Middle frontal gyrus (tissue), 1 donor: ENCODE measurements at regions not wholly inside any gene's neighbourhood (a gene's known extent, or its start where the extent isn't known, plus 50 kb on each side); places are given as distances from the start of the nearest gene placed in this dataset.

Source experiments
- DNase-seq: peaks from one replicate; pipeline ENCODE4 v3.0.0-alpha.2; 2015; ENCODE audit warnings: low spot score; ENCODE audit errors: extremely low spot score

DNA sequence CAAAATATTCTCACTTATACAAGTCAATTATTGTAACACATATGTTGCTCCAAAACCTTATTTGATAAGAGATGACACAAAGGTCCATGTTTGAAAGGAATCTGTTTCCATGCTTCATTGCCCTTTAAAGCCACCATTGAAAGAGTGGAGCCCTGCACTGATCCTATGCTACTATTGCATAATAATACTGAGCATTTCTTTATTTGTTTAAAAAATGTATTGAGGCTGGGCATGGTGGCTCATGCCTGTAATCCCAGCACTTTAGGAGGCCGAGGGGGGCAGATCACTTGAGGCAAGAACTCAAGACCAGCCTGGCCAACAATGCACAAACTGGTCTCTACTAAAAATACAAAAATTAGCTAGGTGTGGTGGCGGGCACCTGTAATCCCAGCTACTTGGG is 178.8 kb upstream of the STARD13 start:
- DNase-seq: no peak

DNA sequence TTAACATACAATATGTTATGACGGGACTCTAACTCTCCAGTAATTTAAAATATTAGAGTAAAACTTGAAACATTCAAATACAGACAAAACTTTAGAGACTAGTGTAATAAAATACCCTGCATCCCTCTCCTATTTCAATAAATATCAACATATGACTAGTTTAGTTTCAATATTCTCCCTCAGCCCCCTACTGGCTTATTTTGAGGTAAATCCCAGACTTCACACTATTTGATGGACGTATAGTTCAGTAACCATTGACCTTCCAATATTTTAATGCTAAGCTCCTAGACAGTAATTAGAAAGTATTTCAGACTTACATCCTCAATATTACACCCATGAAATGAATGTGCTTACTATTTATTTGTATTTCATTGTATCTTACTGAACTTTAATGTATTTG is 180.7 kb upstream of the STARD13 start:
- DNase-seq: no peak

DNA sequence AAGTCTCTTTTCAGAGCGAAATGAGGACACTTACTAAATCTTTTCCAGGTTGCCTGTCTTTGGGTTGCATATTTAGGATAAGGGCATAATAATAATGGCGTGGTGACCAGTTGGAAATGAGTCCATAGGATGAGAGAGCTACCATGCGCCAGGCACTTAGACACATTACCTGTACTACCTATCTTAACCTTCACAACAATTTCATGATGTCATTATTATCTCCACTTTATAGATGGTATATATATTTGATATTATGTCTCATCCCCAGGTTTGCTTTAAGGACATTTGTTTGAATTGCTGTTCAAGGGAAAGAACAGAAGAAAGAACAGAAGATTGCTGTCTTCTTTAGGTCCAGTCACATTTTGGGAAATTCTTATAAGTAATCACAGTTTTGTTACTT is 182.0 kb upstream of the STARD13 start:
- no peak for DNase-seq

DNA sequence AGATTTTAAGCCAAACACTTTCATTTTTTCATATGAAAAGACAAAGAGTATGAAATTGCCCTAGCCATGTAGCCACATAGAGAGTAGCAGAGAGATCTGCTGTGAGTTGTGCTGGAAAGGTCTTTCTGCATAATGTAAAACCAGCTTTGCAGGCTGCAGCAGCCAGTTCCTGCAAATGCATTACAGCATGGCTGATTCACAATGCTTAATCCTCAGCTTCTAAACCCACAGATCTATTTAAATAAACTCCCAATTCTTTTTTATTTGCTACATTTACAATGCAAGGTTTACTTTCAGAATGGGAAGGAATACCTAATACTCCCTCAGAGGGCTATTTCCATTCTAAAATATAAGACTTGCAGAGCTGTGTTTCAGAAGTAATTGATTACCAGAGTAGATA is 185.6 kb upstream of the STARD13 start:
- no peak for DNase-seq

DNA sequence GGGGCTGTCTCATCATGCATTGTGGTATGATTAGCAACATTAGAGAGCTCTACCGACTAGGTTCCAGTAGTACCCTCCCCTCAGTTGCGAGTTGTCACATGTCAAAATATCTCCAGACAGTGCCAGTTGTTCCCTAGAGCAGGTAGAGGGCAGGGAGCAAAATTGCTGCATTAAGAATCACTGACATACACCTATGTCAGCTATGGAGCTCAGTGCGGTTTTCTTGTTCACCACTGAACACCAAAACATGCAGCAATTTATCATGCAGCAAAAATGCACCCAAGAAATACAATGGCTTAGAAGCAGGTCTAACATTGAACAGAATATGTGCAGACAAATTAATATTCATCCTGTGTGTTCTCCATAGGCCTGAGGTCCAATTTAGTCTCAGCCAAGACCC is 186.9 kb upstream of the STARD13 start:
- no peak for DNase-seq

DNA sequence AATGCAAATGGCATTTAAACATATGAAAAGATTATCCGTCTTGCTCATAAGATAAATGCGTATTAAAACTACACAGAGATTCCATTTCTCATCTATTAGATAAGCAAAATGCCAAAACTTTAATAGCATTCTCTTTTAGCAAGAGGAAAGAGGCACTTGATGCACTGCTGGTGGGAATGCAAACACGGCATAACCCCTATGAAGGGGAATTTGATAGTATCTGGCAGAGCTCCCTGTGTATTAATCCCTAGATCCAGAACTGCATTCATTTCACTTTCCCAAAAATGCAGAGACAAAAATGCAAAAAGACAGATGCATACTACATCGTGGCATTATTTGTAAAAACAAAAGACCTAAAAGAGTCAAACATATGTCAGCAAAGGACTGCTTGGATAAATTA is 193.6 kb upstream of the STARD13 start:
- no peak for DNase-seq

DNA sequence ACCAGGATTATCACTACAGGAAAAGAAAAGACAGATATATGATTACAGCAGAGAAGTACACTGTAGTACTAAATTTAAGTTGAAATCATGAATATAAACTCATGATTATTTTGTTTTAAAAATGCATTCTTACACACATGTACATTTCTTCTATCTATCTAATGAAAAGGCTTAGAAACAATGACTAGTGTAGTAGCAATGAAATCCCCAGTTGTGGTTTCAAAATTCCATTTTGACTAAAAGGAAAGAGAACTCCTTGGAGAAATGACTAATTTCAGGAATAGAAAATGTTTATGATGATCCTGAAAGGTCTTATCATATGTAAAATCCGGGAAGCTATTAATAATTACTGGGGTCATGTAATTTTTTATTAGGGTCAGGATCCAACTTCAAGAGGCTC is 195.0 kb upstream of the STARD13 start:
- DNase-seq: no peak

DNA sequence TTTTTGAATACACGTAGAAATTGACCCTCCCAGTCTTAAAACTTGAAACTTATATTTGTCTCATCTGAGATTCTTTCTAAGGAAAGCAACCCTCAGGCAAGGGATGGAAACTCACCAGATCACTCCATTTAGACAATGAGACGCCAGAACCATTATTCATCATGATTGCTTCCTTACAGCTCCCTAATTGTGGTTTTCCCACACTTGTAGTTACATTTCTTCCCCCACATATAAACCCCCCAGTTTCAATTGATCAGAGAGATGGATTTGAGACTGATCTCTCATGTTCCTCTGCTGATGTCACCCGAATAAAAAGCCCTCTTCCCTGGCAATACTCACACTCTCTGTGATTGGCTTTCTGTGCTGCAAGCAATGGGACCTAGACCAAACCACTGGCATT is 197.9 kb upstream of the STARD13 start:
- DNase-seq: no peak

DNA sequence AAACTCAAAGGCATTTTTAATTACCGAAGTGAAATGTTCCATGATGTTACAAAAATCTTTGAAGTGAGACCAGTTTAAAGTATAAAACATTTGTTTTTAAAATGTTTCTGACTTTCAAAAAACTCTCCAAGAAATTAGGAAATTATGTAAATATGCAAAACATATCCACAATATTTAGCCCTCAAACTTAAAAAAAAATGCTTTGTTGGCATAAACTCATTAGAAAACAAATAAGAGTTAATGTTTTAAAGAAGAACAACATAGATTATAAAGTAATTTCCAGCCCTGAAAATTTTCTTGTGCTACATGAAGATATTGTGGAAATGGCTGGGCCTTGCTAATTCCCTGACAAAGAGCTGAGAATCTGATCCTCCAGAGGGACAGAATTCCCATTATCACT is 199.7 kb upstream of the STARD13 start:
- DNase-seq: no peak

DNA sequence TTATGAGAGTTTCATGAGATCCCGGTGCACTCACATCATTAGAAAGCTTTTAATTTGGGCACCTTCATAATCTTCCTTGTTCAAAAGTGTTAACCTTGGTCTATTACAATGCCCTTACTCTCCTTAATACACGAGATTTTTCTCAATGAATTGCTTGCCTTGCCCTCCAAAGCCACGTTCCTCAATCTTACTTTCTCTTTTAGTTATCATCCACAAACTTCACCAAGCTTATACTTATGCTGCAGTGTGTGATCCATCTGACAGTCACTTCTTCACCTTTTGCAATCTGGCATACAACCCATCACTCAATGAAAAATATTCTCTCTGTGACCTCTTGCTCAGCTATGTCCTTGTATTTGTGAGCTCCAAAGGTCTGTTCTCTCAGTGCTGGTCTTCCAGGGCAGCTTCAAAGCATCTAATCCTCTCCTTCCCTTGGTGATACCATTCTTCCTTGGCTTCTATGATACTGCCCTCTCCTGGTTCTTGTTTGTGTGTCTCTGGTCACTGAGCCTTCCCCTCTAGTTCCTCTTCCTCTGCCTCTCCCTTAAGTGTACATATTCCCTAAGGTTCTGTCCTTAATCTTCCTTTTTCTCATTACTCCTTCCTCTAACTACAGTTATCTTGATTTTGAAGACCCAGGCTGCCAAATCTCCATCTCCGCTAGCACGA is 202.2 kb upstream of the STARD13 start:
- DNase-seq: no peak

DNA sequence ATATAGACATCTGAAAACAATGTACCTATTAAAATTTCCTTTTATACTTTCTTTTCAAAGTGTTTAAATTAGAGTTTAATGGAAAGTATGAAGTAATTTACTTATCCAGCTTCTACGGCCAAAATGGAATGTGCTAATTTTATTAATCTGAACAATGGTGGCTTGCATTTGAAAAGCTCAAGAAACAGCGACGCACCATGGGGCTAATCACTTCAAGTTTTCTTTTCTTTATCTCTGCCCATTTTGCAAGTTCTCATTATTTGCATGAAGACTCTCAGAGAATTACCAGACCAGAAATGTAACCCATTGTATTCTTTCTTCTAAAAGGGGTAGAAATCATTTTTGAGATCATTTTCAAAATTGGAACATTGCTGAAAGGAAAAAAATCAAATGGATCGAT is 204.0 kb upstream of the STARD13 start:
- no peak for DNase-seq

DNA sequence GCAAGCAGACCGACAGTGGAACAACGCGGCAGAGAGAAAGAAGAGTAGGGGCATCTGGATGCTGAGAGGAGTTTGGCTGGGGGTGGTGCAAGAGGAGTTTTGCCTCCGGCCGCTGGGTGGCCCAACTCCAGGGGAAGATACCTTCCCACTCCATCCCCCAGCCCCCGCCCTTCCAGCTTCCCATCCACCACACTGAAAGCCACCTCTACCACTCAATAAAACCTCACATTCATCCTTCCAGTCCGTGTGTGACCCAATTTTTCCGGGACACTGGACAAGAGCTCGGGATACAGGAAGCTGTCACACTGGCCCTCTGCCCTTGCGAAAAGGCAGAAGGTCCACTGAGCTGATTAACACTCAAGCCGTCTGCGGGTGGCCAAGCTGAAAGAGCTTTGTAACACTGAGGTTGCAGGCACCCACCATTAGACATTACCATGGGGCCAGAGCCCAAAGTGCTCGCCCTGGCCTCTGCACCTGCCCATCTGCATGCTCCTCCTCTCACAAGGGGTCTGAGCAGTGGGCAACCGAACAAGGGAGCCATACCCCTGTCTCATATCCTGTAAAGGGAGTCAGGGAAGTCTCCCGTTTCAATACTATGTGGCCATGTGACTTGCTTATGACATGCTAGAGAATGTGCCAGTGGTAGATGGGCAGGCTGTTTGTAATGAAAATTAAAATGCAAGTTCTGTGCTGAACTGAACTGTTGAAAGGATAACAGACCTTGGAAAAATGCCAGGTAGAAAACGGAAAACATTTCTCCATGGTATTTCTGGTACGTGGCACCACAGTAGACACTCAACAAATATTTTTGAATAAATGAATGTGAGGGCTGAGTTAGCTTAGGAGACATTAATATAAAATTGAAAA is 205.1 kb upstream of the STARD13 start:
- no peak for DNase-seq

DNA sequence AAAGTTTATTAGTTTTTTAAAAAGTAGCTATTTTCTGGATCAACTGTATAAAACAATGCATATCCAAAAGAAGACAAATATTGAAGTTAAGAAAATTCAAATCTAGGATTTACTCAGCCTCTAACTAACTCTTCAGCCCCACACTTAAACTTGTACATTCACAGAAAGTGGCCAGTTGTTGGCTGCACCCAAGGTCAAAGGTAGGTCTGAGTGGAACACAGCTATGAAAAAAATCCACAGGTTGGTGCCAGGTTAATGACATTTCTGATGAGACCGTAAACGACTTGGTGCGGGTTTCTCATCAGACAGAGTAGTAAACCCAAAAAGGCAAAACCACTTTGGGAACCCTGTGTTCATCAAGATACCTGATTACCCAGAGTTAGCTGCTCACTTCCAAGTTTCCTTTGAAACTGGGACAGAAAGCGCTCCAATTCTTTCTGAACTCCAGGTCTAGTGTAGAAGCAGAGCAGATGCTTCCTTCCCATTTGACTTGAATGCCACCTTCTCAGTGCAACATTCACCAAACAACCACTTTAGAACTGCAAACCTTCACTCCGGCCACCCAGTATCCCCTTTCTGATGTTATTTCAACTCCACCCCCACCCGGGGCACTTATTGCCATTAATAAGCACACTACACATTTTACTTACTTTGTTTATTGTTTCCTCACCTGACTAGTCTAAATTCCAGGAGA is 208.3 kb upstream of the STARD13 start:
- DNase-seq: no peak

DNA sequence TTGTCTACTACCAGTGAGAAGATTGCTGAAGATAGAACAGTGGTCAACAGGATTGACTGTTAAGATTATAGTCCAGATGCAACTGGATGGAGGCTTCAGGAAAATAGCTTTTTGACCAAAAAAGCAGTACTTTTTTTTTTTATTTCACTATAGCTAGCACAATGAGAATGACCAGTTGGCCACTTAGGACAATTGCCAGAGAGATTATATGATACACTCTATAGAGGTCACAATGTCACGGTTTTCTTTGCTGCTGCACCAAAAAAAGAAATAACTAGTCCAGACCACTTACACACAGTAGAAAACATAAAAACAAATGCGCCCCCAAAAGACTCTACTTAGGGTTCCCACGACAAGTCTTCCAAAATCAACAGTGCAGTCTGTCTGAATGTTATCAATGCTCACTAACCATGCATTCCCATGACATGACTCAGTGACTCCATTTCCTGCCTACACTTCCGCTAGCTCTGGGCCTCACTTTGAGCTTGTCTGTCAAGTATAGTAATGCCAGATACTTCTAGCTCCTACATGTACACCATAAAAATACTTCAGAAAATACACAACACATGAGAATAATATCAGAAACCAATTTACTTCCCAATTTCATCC is 209.1 kb upstream of the STARD13 start:
- DNase-seq: no peak

DNA sequence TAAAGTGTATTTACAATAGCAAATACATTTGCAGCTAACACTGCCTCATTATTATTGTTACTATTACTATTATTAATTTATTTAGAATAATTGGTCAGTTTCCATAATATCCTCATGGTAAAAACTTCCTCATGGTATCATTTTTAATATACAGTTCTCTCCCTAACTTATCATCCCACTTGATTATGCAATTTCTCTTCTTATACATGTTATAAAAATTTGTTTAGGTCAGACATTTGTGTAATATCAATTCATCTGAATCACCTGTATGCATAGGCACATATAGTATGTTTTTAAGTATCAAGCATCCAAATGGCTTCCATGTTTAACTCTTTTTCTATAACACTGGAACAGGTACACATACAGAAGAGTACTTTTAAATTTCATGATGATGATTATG is 210.8 kb upstream of the STARD13 start:
- no peak for DNase-seq

DNA sequence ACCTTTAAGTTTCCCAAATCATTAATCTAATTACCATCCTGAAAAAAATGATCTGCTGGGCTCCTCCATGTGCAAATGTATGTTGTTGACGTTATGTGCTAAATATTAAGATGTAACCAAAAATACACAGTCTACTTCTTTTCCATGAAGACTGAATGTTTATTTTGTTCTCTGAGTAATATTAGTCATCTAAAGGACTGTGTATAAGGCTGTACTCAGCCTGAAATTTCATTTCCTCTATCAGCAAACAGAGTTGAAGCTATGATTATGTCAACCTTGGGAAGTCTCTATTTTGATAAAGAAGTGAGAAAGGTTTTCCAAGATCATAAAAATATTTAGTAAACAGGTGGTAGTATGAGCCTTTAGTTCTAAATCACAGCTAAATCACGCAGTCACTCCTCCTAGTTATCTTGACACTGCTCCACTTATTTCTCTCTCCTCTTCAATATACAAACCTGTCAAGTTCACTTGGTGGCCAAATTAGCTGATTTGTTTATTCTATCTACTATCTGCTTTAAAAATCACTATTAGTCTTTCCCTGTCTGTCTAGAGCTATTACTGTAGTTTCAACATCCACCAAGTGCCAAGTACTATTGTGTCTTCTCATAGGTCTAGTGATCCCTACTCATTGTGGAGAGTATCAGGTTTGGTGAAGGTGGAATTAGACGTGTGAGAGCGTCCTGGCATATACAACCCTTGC is 211.7 kb upstream of the STARD13 start:
- DNase-seq: no peak

DNA sequence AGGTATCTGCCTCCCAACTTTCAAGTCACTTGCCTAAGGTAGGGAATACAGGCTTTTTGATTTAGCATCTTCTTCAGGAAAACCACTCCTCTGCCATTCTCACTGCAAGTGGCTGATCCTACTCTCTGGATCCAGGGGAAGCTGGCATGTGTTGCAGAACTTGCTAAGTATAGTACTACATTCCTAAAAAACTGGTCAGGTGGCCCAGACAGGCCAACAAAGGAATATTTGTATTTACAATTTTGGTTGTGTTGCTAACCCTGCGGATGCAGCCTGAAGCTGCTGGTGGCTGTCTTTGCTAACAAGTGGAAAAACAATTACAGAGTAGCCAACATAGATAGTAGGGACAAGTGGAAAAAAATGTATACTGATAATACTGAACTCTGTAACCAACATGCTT is 222.5 kb upstream of the STARD13 start:
- DNase-seq: no peak

DNA sequence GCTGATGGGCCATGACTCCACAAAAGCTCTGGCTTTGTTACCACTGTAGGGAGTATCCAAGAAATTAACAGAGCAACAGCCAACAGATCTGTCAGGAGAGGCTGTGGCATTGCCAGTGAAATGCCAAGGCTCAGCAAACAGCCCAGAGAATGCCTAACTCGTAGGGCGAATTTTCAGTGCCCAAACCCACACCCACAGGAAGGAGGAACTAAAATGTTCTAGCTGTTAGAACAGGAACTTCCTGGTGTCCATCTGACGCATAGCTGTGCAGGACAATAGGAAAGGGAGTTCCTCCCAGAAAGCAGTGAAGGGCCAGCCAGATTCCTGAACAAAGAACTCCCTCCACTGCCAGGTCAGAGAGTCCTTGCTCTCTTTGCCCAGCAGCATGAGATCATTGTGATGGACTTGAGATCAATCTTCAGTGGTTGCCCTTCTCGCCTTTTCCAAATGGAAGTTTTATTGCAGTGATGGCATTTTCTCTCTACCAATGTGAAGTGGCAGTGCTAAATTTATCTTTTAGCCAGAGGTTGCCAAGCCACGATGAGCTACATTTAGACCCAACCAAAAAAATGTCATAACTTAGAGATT is 224.2 kb upstream of the STARD13 start:
- DNase-seq: peak; percentile 46

DNA sequence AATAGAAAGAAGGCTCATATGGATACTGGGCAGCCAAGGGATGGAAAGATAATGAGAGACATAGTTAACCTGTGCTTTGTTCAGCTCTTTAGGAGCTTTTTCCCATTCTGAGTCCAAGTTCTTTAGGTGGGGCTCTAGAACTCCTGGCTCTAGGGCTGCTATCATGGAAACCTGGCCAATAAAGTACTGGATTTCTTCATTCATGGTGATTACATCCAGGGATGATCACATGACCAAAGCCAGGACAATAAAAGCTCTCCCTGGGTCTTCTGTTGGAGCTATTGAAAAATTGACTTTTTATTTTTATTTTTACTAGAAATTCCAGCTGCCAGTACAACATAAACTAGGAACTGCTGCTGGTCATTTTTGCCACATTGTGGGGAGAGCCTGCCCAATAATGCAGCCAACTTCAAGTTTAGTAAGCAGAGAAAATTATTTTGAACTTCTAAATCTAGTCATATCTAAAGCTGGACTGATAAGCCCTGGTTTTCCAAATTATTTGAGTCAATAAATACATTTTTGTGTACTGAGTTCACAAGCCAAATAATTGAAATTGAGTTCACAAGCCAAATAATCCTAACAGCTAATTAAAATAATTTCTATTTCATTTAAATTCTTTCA is 224.9 kb upstream of the STARD13 start:
- DNase-seq: no peak

DNA sequence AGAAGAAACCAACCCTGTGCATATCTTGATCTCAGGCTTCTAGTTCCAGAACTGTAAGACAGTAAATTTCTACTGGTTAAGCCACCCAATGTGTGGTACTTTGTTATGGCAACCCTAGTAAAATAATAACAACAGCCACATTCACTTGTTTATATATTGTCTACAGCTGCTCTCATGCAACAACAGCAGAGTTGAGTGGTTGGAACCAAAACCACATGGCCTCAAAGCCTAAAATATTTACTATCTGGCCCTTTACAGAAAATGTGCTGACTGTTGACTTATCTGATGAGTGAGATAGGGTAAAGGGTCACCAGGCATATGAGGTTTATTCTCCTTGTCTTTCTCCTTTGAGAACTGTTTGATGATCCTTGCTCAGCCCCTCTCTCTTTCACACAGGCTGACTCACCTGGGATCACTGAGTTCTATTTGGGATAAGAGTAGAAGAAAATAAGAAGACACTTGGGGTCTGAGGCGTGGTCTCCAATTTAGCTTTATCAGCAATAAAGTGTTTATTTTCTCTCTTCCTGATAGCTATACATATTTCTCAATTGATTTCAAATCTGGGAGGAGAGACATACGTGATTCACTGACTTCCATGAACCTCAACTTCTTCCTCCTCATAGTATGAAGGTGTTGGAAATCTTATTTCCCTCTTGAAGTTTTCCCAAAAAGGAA is 227.5 kb upstream of the STARD13 start:
- no peak for DNase-seq
